GM23338 (cell line): ENCODE measurements at regions not wholly inside any gene's neighbourhood (a gene's known extent, or its start where the extent isn't known, plus 50 kb on each side); places are given as distances from the start of the nearest gene placed in this dataset.

Experiments used
- ATAC-seq: fragments of 200-7000 bp; cut with Tn5 transposase; 3 replicates; pipeline ENCODE4 v1.9.1; 2020
- DNase-seq: peaks from one replicate; pipeline ENCODE4 v3.0.0-alpha.2; 2015; ENCODE audit warnings: low spot score
- H2AFZ ChIP-seq: fragments of 200-600 bp; sonication (generic); 2 replicates; pipeline ENCODE4 v1.8.0; 2016; ENCODE audit warnings: antibody characterized with exemption, mild to moderate bottlenecking, moderate library complexity
- H3F3A ChIP-seq: fragments of 200-600 bp; sonication (generic); replicated peaks from 2 replicates; pipeline ENCODE4 v1.8.0; 2017; ENCODE audit warnings: antibody characterized with exemption, mixed run types, low read depth
- H3K27ac ChIP-seq: fragments of 200-600 bp; sonication (generic); 2 replicates; pipeline ENCODE4 v1.6.1; 2016; ENCODE audit warnings: low read depth
- H3K27me3 ChIP-seq: fragments of 200-600 bp; sonication (generic); 2 replicates; pipeline ENCODE4 v1.8.0; 2016; ENCODE audit warnings: mild to moderate bottlenecking, mixed run types, moderate library complexity; ENCODE audit not compliant: insufficient read depth
- H3K36me3 ChIP-seq: fragments of 200-600 bp; sonication (generic); 2 replicates; pipeline ENCODE4 v1.8.0; 2016; ENCODE audit warnings: mild to moderate bottlenecking; ENCODE audit not compliant: insufficient read depth
- H3K4me1 ChIP-seq: fragments of 200-600 bp; sonication (generic); 2 replicates; pipeline ENCODE4 v1.8.0; 2016; ENCODE audit warnings: mild to moderate bottlenecking, moderate library complexity; ENCODE audit not compliant: insufficient read depth
- H3K4me2 ChIP-seq: fragments of 200-600 bp; sonication (generic); 2 replicates; pipeline ENCODE4 v1.7.1; 2017; ENCODE audit warnings: mixed run types
- H3K4me3 ChIP-seq: fragments of 200-600 bp; sonication (generic); 2 replicates; pipeline ENCODE4 v1.6.1; 2016; ENCODE audit warnings: mixed run types
- H3K79me2 ChIP-seq: fragments of 200-600 bp; sonication (generic); replicated peaks from 2 replicates; pipeline ENCODE4 v1.8.0; 2017; ENCODE audit warnings: mild to moderate bottlenecking; ENCODE audit not compliant: insufficient read depth
- H3K9me2 ChIP-seq: fragments of 200-600 bp; sonication (generic); 2 replicates; pipeline ENCODE4 v1.8.0; 2017; ENCODE audit not compliant: insufficient read depth
- H4K20me1 ChIP-seq: fragments of 200-600 bp; sonication (generic); replicated peaks from 2 replicates; pipeline ENCODE4 v1.8.0; 2017; ENCODE audit warnings: mild to moderate bottlenecking; ENCODE audit not compliant: insufficient read depth
- H3K27ac Mint-ChIP-seq: 2 replicates; pipeline ENCODE4 v1.8.0; 2020; ENCODE audit warnings: inconsistent platforms, mild to moderate bottlenecking, moderate library complexity, mixed read lengths
- H3K27me3 Mint-ChIP-seq: 3 replicates; pipeline ENCODE4 v1.8.0; 2022; ENCODE audit warnings: low read depth, mild to moderate bottlenecking, moderate library complexity, mixed read lengths, inconsistent platforms; ENCODE audit not compliant: insufficient read depth, poor library complexity
- H3K36me3 Mint-ChIP-seq: 3 replicates; pipeline ENCODE4 v1.8.0; 2021; ENCODE audit warnings: low read depth, mild to moderate bottlenecking, inconsistent platforms, moderate library complexity, mixed read lengths
- H3K4me1 Mint-ChIP-seq: 3 replicates; pipeline ENCODE4 v1.8.0; 2020; ENCODE audit warnings: mild to moderate bottlenecking, inconsistent platforms, mixed read lengths
- H3K4me3 Mint-ChIP-seq: 3 replicates; pipeline ENCODE4 v1.8.0; 2021; ENCODE audit warnings: moderate library complexity, mild to moderate bottlenecking, inconsistent platforms, mixed read lengths
- H3K9me3 Mint-ChIP-seq: 3 replicates; pipeline ENCODE4 v1.8.0; 2020; ENCODE audit warnings: moderate library complexity, mild to moderate bottlenecking, inconsistent platforms, mixed read lengths
- CREB1 ChIP-seq: fragments of 250-450 bp; sonication (Bioruptor Pico); IDR thresholded peaks from 2 replicates; pipeline ENCODE4 v1.5.0; 2020; ENCODE audit warnings: low read depth, mild to moderate bottlenecking, moderate library complexity
- ETS1 ChIP-seq: IDR thresholded peaks from 2 replicates; pipeline ENCODE4 v1.6.1; 2016; ENCODE audit warnings: antibody characterized with exemption
- JUNB ChIP-seq: IDR thresholded peaks from one replicate; pipeline ENCODE4 v1.6.1; 2016; ENCODE audit warnings: antibody characterized with exemption; ENCODE audit not compliant: unreplicated experiment
- POLR2AphosphoS5 ChIP-seq: IDR thresholded peaks from 2 replicates; pipeline ENCODE4 v1.6.1; 2016; ENCODE audit warnings: antibody characterized with exemption, low read depth
- REST ChIP-seq: IDR thresholded peaks from one replicate; pipeline ENCODE4 v1.6.1; 2018; ENCODE audit warnings: antibody characterized with exemption; ENCODE audit not compliant: unreplicated experiment
- ZNF331 ChIP-seq: fragments of 250-450 bp; sonication (Bioruptor Pico); IDR thresholded peaks from 2 replicates; pipeline ENCODE4 v1.5.0; 2020; ENCODE audit warnings: low read depth, mild to moderate bottlenecking, moderate library complexity
- ZNF462 ChIP-seq: fragments of 250-450 bp; sonication (Bioruptor Pico); IDR thresholded peaks from 2 replicates; pipeline ENCODE4 v1.5.0; 2020; ENCODE audit warnings: mild to moderate bottlenecking, moderate library complexity

GRCh38 chr12:25808604-25809003 lies 149.9 kb upstream of the RASSF8 start:
- Mint-ChIP-seq H3K4me3 (no peak overlapping the region), H3K36me3 (no peaks in the 10 kb centered on the region), H3K9me3 (no peaks in the 10 kb centered on the region; the same call in 2 of the 3 replicates), H3K27me3 (no peaks in the 10 kb centered on the region), H3K4me1 (peaks cover 4% of the 10 kb centered on the region; the same call in 2 of the 3 replicates), H3K27ac (no peak overlapping the region)
- Histone ChIP-seq H3K4me1 (no peaks in the 10 kb centered on the region), H3K4me2 (no peak overlapping the region), H3K27ac (no peak overlapping the region), H3K79me2 (no peaks in the 10 kb centered on the region), H2AFZ (no peak overlapping the region), H3K9me2 (0 out of 2 replicates have a peak, but pooled peaks cover 6% of the 10 kb centered on the region), H4K20me1 (no peaks in the 10 kb centered on the region), H3K4me3 (no peak overlapping the region), H3F3A (no peaks in the 10 kb centered on the region), H3K36me3 (no peaks in the 10 kb centered on the region), H3K27me3 (no peaks in the 10 kb centered on the region)
- no peak for DNase-seq
- ATAC-seq, result no peak
- TF ChIP-seq CREB1, result no peak

GRCh38 chr12:25810683-25811082 lies 147.8 kb upstream of the RASSF8 start:
- H3K4me1 Mint-ChIP-seq, result no peaks in the 10 kb centered on the region
- H4K20me1 ChIP-seq, result no peaks in the 10 kb centered on the region
- no peak for DNase-seq
- H3K27ac ChIP-seq, result no peak overlapping the region
- no peak overlapping the region for H2AFZ ChIP-seq
- no peak for ATAC-seq
- H3K27ac Mint-ChIP-seq, result no peak overlapping the region
- H3K36me3 Mint-ChIP-seq, result no peaks in the 10 kb centered on the region
- H3K79me2 ChIP-seq, result no peaks in the 10 kb centered on the region
- H3K36me3 ChIP-seq, result no peaks in the 10 kb centered on the region
- H3K4me3 Mint-ChIP-seq, result no peak overlapping the region
- no peaks in the 10 kb centered on the region for H3K9me2 ChIP-seq
- no peak overlapping the region for H3K4me2 ChIP-seq
- no peak overlapping the region for H3K4me3 ChIP-seq
- H3K27me3 ChIP-seq, result no peaks in the 10 kb centered on the region
- H3F3A ChIP-seq, result no peaks in the 10 kb centered on the region
- no peaks in the 10 kb centered on the region for H3K4me1 ChIP-seq
- no peak for TF ChIP-seq REST
- no peak for TF ChIP-seq JUNB
- H3K27me3 Mint-ChIP-seq, result peaks cover 2% of the 10 kb centered on the region
- H3K9me3 Mint-ChIP-seq, result no peaks in the 10 kb centered on the region; the same call in 2 of the 3 replicates

- Histone ChIP-seq H3K27me3 (no peaks in the 10 kb centered on the region), H3K36me3 (no peaks in the 10 kb centered on the region), H3K79me2 (no peaks in the 10 kb centered on the region), H3K9me2 (no peaks in the 10 kb centered on the region), H3K27ac (no peak overlapping the region), H3F3A (no peaks in the 10 kb centered on the region), H3K4me3 (no peak overlapping the region), H3K4me1 (no peaks in the 10 kb centered on the region), H2AFZ (no peak overlapping the region), H4K20me1 (no peaks in the 10 kb centered on the region), H3K4me2 (no peak overlapping the region)
- ATAC-seq (no peak), DNase-seq (no peak)
- Mint-ChIP-seq H3K27me3 (peaks cover 2% of the 10 kb centered on the region), H3K9me3 (no peaks in the 10 kb centered on the region; the same call in 2 of the 3 replicates), H3K4me1 (no peaks in the 10 kb centered on the region), H3K36me3 (no peaks in the 10 kb centered on the region), H3K27ac (no peak overlapping the region), H3K4me3 (no peak overlapping the region)
- no peak for TF ChIP-seq POLR2AphosphoS5
- no peak for TF ChIP-seq ETS1
- TF ChIP-seq ZNF331 (CRISPR knock-in tag), result no peak
- no peak for TF ChIP-seq ZNF462 (CRISPR knock-in tag)
Observed at GRCh38 chr12:25811656-25812126, 146.8 kb upstream of the RASSF8 start.
